HT1080 (cell line): ENCODE measurements at regions not wholly inside any gene's neighbourhood (a gene's known extent, or its start where the extent isn't known, plus 50 kb on each side); places are given as distances from the start of the nearest gene placed in this dataset.
A peak's percentile ranks its signal among the peaks of the same experiment; 100 is the strongest.

ENCODE experiments used
- DNase-seq: peaks from one replicate; pipeline ENCODE4 v3.0.0-alpha.2; 2015; ENCODE audit warnings: low read depth

DNA sequence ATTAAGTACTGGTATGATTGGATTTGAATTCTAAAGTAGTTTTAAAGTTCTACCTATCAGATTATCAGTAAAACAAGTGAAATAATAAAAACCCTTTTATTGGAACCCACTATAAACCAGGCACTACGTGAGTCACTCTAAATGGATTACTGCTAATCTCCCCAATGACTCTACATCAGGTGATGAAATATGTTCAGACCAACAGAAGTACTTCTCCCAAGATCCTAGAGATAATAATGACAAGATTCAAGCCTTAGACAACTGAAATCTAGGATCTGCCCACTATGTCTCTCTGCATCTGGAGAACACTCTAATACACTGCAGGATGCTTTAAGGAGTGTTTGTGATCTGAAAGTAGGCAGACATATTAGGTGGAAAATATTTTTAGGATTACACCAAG, 652.1 kb upstream of the CHORDC1 start:
- DNase-seq: no peak

DNA sequence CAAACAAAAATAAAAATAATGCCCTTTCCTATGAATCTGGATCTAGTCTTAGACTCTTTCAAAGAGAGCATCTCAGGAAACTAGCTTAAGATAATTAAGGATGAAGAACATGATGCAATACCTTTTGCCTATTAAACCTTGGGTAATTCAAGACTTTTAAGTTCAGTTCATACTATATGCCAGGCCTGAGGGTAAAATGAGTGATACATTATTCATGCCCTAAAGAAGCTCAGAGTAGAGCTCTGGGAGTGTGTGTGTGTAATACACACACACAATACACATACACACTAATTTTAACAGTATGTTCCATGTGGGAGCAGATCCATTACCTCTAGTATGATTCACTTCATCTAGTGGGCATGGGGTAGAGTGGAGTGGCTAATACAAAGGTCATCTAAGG, 651.4 kb upstream of the CHORDC1 start:
- DNase-seq: no peak

DNA sequence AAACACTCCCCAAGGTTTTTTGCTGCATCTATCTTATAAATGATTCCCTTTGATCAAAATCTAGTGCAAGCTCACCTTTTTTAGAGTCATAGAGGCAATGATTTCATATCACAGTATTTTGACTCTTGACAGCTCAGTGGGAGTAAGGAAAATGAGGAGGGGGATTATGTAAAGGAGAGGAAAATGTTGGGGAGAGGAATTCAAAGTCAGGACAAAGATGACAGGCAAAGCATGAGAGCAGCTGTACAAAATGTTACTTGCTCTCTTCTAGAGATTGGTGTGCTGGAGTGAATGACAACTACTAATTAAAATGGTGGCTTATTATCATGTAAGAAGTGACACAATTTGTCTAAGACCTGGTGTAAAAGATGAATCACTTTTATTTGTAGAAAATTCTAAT, 644.6 kb upstream of the CHORDC1 start:
- DNase-seq: no peak

GRCh38 chr11:90856790-90857189, 633.9 kb upstream of the CHORDC1 start:
- no peak for DNase-seq

DNA sequence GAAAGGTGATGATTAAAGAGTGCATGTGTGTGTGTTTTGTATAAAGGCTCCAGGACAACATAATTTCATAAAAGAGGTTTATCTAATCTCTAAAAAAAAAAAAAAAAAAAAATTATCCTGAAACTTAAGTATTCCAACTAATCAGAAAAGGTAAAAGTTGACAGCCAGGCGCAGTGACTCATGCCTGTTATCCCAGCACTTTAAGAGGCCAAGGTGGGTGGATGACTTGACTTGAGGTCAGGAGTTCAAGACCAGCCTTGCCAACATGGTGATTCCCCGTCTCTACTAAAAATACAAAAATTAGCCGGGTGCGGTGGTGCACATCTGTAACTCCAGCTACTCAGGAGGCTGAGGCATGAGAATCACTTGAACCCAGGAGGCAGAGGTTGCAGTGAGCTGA, 632.7 kb upstream of the CHORDC1 start:
- DNase-seq: peak; percentile 5

DNA sequence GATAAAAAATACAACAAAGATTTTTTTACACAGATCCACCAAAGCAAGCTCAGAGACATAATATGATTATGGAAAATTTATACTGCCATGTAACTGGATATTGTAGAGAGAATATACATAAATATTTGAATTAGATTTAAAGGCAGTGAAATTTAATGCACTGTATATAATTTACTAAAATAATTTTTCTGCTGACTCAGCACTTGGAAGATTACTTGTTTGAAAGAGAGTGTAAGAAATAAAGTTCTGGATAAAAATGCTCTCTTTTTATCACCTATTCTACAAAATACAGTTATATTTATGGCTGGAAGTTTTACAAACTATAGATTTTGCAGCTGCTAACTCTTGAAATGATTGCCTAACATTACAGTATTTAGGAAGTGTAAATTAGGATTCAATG, 628.3 kb upstream of the CHORDC1 start:
- no peak for DNase-seq

- DNase-seq: peak; percentile 17
Observed at GRCh38 chr11:90849312-90849711, 626.5 kb upstream of the CHORDC1 start.

DNA sequence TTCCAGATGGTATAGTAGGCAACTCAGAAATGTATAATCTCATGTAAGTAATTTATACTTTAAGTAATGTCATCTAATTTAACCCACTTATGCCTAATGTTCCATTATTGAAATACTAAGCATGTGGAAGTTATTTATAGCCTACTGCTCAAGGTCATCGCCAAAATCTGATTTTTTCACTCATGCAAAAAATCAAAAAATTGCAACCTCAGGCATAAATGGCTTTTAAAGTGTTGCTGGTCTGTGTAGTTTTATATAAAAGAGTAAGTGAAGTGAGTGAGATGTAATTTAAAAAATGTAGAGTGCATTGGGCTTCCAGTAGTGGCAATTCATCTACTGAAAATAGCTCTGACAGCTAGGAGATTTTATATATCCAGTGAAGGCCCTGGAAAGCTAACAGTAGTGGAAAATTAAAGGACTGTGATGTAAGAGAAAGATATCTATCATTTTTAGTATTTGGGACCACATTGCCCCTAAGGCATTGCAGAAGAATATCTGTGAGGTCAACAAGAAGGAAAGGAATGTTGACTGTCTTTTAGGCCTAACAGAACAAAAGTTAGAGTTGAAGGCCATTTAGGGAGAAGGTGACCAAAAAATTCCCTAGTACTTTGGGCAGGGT, 624.5 kb upstream of the CHORDC1 start:
- DNase-seq: no peak

DNA sequence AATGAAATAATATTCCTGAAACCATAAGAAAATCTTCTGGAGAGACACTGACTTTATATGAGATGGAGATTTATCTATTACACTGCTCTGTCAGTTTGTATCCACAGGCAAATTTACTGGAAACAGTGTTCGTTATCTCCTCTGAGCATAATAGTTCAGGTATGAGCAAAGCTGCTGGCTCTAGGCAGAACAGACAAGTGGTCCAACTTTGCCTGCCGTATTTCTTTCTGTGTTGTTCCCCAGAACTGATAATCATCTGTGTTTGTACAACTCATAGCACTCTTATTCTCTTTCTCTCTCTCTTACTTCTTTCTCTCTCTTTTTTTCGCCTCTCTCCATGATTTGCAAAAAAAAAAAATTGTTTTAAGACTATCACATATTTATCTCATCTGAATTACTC, 623.8 kb upstream of the CHORDC1 start:
- no peak for DNase-seq

- no peak for DNase-seq
Observed at GRCh38 chr11:90845799-90846198, 623.0 kb upstream of the CHORDC1 start.

GRCh38 chr11:90845126-90845525, 622.3 kb upstream of the CHORDC1 start:
- DNase-seq: no peak

- DNase-seq: no peak
Observed at GRCh38 chr11:90844041-90844440, 621.2 kb upstream of the CHORDC1 start.

- no peak for DNase-seq
Observed at GRCh38 chr11:90842681-90843080, 619.8 kb upstream of the CHORDC1 start.

DNA sequence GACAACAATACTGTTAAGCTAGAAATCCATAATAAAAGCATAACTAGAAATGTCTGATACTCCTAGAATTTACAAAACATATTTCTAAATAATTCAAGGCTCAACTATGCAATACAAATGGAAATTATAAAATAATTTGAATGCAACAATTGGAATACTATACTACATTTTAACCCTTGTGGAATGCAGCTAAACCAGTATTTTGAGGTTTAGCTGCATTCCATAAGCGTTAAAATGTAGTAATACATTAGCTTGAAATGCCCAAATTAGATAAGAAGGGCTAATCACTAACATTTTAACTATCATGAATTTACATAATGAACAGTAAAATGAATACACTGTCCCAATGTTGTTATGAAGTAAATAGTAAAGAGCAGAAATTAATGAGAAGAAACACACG, 617.2 kb upstream of the CHORDC1 start:
- DNase-seq: no peak

DNA sequence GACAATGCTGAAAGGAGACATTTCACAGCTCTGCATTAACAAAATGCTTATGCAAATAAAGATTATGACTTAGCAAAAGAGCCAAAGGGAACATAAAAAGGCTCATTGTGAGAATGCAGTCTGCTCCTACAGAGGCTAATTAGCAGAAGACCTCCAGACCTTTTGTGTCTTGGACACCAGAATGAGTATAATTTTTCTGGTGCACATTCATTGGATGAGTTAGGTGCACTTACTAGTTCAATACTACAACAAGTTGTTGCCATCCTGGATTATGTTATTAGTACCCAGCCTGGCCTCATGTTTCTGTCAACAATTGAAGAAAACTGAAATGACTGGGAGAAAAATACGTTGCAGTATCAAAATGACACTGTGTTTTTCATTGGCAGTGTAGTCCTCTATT, 613.2 kb upstream of the CHORDC1 start:
- DNase-seq: no peak

GRCh38 chr11:90823446-90823845, 600.6 kb upstream of the CHORDC1 start:
- no peak for DNase-seq

- DNase-seq: no peak
Observed at GRCh38 chr11:90822996-90823395, 600.1 kb upstream of the CHORDC1 start.

DNA sequence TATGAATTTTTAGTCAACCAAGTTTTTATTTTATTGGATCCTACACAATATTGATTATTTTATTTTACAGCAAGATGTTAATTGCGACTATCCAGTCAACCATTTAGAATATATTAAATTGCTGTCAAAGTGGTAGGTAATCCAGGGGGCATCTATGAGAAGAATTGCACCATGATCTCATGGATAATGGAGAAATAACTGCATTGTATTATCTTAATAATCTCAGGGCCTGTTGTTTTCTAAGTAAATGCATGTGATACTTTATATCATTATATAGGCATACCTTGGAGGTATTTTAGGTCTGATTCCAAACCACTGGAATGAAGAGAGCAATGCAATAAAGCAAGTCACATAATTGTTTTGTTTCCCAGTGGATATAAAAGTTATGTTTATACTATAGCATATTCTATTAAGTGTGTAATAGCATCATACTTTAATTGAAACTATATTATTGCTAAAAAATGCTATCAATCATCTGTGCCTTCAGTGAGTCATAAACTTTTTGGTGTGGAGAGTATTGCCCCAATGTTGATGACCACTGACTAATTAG, 595.4 kb upstream of the CHORDC1 start:
- DNase-seq: no peak

DNA sequence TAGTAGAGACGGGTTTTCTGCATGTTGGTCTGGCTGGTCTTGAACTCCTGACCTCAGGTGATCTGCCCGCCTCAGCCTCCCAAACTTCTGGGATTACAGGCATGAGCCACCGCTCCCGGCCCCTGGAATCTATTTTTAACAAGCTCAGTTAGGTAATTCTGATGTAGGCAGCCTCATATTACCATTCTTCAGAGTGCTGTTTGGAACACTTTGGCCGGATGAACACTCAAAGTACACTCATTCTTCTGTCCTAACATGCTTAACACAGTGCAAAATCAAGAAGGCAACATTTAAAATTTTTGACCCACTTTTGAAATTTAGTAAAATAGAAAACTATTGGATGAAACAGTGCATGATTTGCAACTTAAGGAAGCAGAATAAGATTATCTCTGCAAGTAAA, 586.7 kb upstream of the CHORDC1 start:
- DNase-seq: no peak

GRCh38 chr11:90805172-90805571, 582.3 kb upstream of the CHORDC1 start:
- DNase-seq: no peak

DNA sequence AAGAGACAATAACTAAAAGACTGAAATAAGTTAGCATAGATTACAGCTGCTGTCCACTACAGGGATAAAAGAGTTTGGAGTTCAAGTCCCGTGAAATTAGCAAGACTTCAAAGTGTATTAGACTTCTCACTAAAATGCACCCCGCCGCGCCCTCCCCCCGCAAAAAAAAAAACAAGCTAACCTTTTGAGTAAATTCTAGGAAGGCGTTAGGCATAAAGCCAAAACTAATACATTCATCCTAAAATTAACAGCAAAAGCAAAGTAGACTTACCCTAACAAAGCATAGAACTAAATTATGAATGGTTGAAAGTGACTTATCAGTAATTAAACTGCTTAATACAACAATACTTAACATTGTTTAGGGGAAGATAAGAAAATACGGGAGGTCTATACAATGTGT, 581.0 kb upstream of the CHORDC1 start:
- DNase-seq: no peak

DNA sequence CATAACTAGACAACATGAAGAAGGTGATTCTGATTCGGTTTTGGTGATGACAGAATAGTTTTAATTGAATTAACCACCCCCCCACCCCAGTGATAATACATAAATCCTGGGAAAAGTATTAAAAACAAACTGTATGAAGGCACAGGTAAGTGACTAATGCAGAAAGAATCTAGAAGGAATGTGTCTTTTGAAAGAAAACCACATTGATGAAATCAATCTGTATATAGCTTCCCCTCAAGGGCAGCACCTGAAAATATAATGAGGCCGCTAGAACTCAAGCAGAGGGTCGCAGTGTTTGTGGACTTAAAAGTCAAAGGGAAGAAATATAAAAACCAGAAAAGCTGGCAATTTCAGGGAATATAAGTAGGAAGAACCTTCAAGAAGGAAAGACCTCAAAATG, 580.5 kb upstream of the CHORDC1 start:
- DNase-seq: peak; percentile 43

GRCh38 chr11:90798769-90799168, 575.9 kb upstream of the CHORDC1 start:
- no peak for DNase-seq

- DNase-seq: no peak
Observed at GRCh38 chr11:90795746-90796145, 572.9 kb upstream of the CHORDC1 start.
